Peyer's patch (tissue), 4 donors: ENCODE measurements at regions not wholly inside any gene's neighbourhood (a gene's known extent, or its start where the extent isn't known, plus 50 kb on each side); places are given as distances from the start of the nearest gene placed in this dataset.
"Not testable (repeated sequence)": the region's sequence is repeated elsewhere in the genome, so short reads cannot be mapped to it uniquely, and the experiment has no call there.

ENCODE experiments used
- DNase-seq, 3 donors: peaks; one replicate each; pipeline ENCODE4 v3.0.0-alpha.2; 2017 to 2019
- H3K27ac ChIP-seq, 4 donors: fragments of 200-600 bp; sonication (generic); one replicate each; pipeline ENCODE4 v1.5.1; 2016 to 2019
- H3K27me3 ChIP-seq, 2 donors: fragments of 200-600 bp; sonication (generic); one replicate each; pipeline ENCODE4 v1.5.1; 2019
- H3K36me3 ChIP-seq, 3 donors: fragments of 200-600 bp; sonication (generic); one replicate each; pipeline ENCODE4 v1.5.1; 2016 to 2019
- H3K4me1 ChIP-seq, 4 donors: fragments of 200-600 bp; sonication (generic); one replicate each; pipeline ENCODE4 v1.5.1; 2016 to 2019
- H3K4me3 ChIP-seq, 4 donors: fragments of 200-600 bp; sonication (generic); 1 replicate in 3 of 4; 2 replicates in 1 of 4; pipeline ENCODE4 v1.5.1; 2016 to 2019; ENCODE audit warnings: mild to moderate bottlenecking in 1 of 4
- H3K9me3 ChIP-seq, 4 donors: fragments of 200-600 bp; sonication (generic); one replicate each; pipeline ENCODE4 v1.5.1; 2016 to 2019; ENCODE audit warnings: mild to moderate bottlenecking in 1 of 4
- POLR2A ChIP-seq, 2 donors: fragments of 450-650 bp; IDR thresholded peaks; one replicate each; pipeline ENCODE4 v1.5.1; 2017; ENCODE audit warnings: antibody characterized with exemption in 2 of 2, mild to moderate bottlenecking in 2 of 2, moderate library complexity in 2 of 2
- TF ChIP-seq, protein P1 (sequence below), 6 experiments: fragments of 450-650 bp in 4 of 6; fragments of 200-600 bp in 2 of 6; sonication (generic) in 1 of 6; IDR thresholded peaks; one replicate each; pipeline ENCODE4 v1.5.1; 2017 to 2019; ENCODE audit warnings: antibody characterized with exemption in 6 of 6, mild to moderate bottlenecking in 3 of 6, moderate library complexity in 1 of 6

DNA sequence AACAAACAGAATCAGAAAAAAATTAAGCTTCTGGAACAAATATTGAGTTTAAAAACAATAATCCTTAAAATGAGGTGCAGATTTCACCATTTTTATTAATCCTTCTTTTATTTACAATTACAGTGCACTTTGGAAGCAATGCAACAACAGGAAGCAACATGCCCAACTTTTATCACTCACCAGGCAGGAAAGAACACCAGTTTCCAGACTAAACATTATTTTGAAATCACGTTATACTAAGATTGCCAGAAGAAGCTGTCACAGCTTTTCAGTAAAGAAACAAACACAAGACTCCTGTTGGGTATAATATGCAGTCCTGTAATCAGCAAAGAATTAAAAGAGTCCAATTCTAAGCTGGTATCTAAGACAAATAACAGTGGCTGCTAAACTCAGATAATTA lies 137.9 kb upstream of the ZC3H15 start:
- Histone ChIP-seq H3K27me3 (no peaks in the 10 kb centered on the region), H3K4me3 (no peak overlapping the region), H3K4me1 (no peaks in the 10 kb centered on the region), H3K9me3 (no peaks in the 10 kb centered on the region), H3K36me3 (no peaks in the 10 kb centered on the region), H3K27ac (no peak overlapping the region)
- no peak for TF ChIP-seq POLR2A (IDR thresholded peaks at IDR 0.05)
- TF ChIP-seq, protein P1, sequence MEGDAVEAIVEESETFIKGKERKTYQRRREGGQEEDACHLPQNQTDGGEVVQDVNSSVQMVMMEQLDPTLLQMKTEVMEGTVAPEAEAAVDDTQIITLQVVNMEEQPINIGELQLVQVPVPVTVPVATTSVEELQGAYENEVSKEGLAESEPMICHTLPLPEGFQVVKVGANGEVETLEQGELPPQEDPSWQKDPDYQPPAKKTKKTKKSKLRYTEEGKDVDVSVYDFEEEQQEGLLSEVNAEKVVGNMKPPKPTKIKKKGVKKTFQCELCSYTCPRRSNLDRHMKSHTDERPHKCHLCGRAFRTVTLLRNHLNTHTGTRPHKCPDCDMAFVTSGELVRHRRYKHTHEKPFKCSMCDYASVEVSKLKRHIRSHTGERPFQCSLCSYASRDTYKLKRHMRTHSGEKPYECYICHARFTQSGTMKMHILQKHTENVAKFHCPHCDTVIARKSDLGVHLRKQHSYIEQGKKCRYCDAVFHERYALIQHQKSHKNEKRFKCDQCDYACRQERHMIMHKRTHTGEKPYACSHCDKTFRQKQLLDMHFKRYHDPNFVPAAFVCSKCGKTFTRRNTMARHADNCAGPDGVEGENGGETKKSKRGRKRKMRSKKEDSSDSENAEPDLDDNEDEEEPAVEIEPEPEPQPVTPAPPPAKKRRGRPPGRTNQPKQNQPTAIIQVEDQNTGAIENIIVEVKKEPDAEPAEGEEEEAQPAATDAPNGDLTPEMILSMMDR (IDR thresholded peaks at IDR 0.05): no peak
- DNase-seq: no peak

DNA sequence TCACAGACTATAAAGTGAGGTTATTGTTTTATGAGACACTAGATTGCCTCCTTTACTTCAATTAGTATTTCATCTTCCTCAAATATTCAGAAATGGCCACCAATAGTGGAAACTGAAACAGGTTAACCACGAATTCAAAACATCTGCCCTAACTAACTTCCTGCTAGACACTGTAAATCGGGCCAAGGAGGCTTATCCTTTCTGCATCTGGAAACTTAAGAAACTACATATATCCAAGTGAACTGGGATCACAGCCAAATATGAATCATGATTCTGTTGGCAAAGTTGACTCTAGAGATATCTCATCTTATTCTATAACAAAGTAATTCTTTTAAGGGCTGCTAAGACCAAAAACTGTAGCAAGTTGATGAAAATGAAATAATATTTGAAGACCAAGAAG lies 136.6 kb upstream of the ZC3H15 start:
- no peak overlapping the region for H3K27ac ChIP-seq
- no peaks in the 10 kb centered on the region for H3K4me1 ChIP-seq
- no peaks in the 10 kb centered on the region for H3K27me3 ChIP-seq
- TF ChIP-seq, protein P1 (IDR thresholded peaks at IDR 0.05): no peak
- no peak for TF ChIP-seq POLR2A (IDR thresholded peaks at IDR 0.05)
- no peaks in the 10 kb centered on the region for H3K36me3 ChIP-seq
- no peak for DNase-seq
- no peak overlapping the region for H3K4me3 ChIP-seq
- H3K9me3 ChIP-seq: no peaks in the 10 kb centered on the region

DNA sequence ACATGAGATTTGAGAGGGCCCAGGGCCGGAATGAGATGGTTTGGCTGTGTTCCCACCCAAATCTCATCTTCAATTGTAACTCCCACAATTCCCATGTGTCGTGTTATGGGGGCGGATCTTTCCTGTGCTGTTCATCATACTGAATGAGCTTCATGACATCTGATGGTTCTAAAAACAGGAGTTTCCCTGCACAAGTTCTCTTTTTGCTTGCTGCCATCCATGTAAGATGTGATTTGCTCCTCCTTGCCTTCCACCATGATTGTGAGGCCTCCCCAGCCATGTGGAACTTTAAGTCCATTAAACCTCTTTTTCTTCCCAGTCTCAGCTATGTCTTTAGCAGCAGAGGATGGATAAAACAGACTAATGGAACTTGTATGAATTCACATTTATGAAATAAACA lies 131.9 kb upstream of the ZC3H15 start:
- H3K4me1 ChIP-seq, H3K9me3 ChIP-seq, H3K36me3 ChIP-seq, H3K27me3 ChIP-seq, H3K27ac ChIP-seq, H3K4me3 ChIP-seq, DNase-seq: not testable (repeated sequence)

DNA sequence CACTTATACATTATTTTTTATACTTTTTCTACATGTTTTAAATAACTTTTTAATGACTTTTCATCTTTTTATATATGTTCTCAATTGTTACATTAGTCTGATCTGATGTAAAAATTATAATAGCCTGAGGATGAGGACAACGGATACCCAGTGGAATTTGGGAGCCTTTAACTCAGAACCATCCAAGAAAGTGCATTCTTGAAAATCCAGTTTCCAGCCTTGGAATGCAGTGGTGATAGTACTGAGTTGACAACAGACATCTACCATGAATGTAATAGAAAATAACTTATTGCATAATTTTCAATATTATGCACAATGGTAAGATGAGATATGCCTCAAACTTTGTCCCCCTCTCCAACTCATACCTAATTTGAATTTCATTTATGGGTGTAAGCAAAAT lies 120.7 kb upstream of the ZC3H15 start:
- TF ChIP-seq, protein P1 (IDR thresholded peaks at IDR 0.05): no peak
- no peak for TF ChIP-seq POLR2A (IDR thresholded peaks at IDR 0.05)
- Histone ChIP-seq H3K4me3 (no peak overlapping the region), H3K4me1 (no peaks in the 10 kb centered on the region), H3K27ac (no peak overlapping the region), H3K9me3 (no peaks in the 10 kb centered on the region), H3K36me3 (no peaks in the 10 kb centered on the region), H3K27me3 (no peaks in the 10 kb centered on the region)
- no peak for DNase-seq

DNA sequence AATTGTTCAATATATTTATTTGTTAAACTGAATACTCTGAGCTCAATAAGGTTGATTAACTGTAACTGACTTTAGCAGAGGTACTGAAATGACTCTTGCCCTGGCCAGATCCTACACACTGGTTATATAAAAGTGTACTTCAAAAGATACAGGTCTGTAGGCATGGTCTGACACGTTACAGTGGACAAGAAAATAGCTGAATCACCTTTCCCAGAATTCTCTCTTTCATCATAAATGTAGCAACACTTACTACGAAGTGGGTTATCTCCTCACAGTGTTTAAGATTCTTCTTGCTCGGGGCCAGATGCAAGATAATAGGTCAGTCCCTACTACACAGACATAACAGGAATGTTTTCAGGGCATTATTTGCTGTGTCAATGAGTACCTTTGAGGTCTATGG lies 107.0 kb upstream of the ZC3H15 start:
- TF ChIP-seq, protein P1 (IDR thresholded peaks at IDR 0.05): no peak
- TF ChIP-seq POLR2A (IDR thresholded peaks at IDR 0.05): no peak
- Histone ChIP-seq H3K4me1 (no peaks in the 10 kb centered on the region), H3K27ac (no peak overlapping the region), H3K4me3 (no peak overlapping the region), H3K9me3 (peaks cover 0 to 3% (median 0%) of the 10 kb centered on the region in 4 donors), H3K27me3 (no peaks in the 10 kb centered on the region), H3K36me3 (peaks cover 0 to 5% (median 0%) of the 10 kb centered on the region in 3 donors)
- DNase-seq: no peak

DNA sequence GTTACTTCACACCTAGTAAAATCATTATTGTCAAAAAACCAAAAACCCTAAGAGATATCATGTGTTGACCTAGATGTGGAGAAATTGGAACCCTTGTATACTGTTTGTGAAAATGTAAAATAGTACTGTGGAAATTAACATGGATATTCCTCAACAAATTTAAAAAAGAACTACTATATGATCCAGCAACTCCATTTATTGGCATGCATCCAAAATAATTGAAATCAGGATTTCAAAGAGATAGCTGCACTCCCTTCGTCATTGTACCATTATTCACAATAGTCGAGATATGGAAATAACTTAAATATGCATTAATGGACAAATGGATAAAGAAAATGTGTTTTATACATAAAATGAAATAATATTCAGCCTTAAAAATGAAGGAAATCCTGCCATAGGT lies 105.3 kb upstream of the ZC3H15 start:
- TF ChIP-seq, protein P1 (IDR thresholded peaks at IDR 0.05): no peak
- TF ChIP-seq POLR2A (IDR thresholded peaks at IDR 0.05): no peak
- H3K4me3 ChIP-seq: no peak overlapping the region
- no peak for DNase-seq

More for the DNA sequence above, 105.3 kb upstream of the ZC3H15 start:
- peaks cover 0 to 4% (median 2%) of the 10 kb centered on the region in 4 donors for H3K9me3 ChIP-seq
- peaks cover 0 to 3% (median 0%) of the 10 kb centered on the region in 3 donors for H3K36me3 ChIP-seq
- no peaks in the 10 kb centered on the region for H3K27me3 ChIP-seq
- no peaks in the 10 kb centered on the region for H3K4me1 ChIP-seq
- H3K27ac ChIP-seq: no peak overlapping the region
